GM19238 (cell line): ENCODE measurements at regions not wholly inside any gene's neighbourhood (a gene's known extent, or its start where the extent isn't known, plus 50 kb on each side); places are given as distances from the start of the nearest gene placed in this dataset.
"Not testable (repeated sequence)": the region's sequence is repeated elsewhere in the genome, so short reads cannot be mapped to it uniquely, and the experiment has no call there.

Experiments
- DNase-seq: peaks from one replicate; pipeline ENCODE4 v3.0.0; 2011; ENCODE audit warnings: low spot score; ENCODE audit not compliant: insufficient read length

GRCh38 chr12:23356440-23356839 is 593.0 kb downstream of the SOX5 start:
- no peak for DNase-seq

- no peak for DNase-seq
Observed at GRCh38 chr12:23356927-23357708, 592.4 kb downstream of the SOX5 start.

- DNase-seq: no peak
Observed at GRCh38 chr12:23359975-23360701, 589.3 kb downstream of the SOX5 start.

GRCh38 chr12:23361971-23362370 is 587.5 kb downstream of the SOX5 start:
- no peak for DNase-seq

GRCh38 chr12:23368590-23368989 is 580.9 kb downstream of the SOX5 start:
- DNase-seq: no peak

GRCh38 chr12:23375621-23376020 is 573.8 kb downstream of the SOX5 start:
- DNase-seq: no peak

GRCh38 chr12:23376238-23376637 is 573.2 kb downstream of the SOX5 start:
- no peak for DNase-seq

- no peak for DNase-seq
Observed at GRCh38 chr12:23380419-23381100, 568.9 kb downstream of the SOX5 start.

- DNase-seq: not testable (repeated sequence)
Observed at GRCh38 chr12:23388898-23389297, 560.6 kb downstream of the SOX5 start.

GRCh38 chr12:23389315-23389714 is 560.2 kb downstream of the SOX5 start:
- not testable (repeated sequence) for DNase-seq

- no peak for DNase-seq
Observed at GRCh38 chr12:23399402-23399933, 550.0 kb downstream of the SOX5 start.

- DNase-seq: no peak
Observed at GRCh38 chr12:23415180-23415579, 534.3 kb downstream of the SOX5 start.

- no peak for DNase-seq
Observed at GRCh38 chr12:23421556-23421955, 527.9 kb downstream of the SOX5 start.

- no peak for DNase-seq
Observed at GRCh38 chr12:23423097-23423687, 526.3 kb downstream of the SOX5 start.

GRCh38 chr12:23423796-23424195 is 525.7 kb downstream of the SOX5 start:
- no peak for DNase-seq

- DNase-seq: no peak
Observed at GRCh38 chr12:23424685-23425084, 524.8 kb downstream of the SOX5 start.

GRCh38 chr12:23426328-23426727 is 523.1 kb downstream of the SOX5 start:
- no peak for DNase-seq

GRCh38 chr12:23428758-23429157 is 520.7 kb downstream of the SOX5 start:
- no peak for DNase-seq

- no peak for DNase-seq
Observed at GRCh38 chr12:23431006-23431405, 518.5 kb downstream of the SOX5 start.

- no peak for DNase-seq
Observed at GRCh38 chr12:23433121-23433520, 516.3 kb downstream of the SOX5 start.

GRCh38 chr12:23434154-23434553 is 515.3 kb downstream of the SOX5 start:
- no peak for DNase-seq

- DNase-seq: no peak
Observed at GRCh38 chr12:23446746-23447145, 502.7 kb downstream of the SOX5 start.
